Mesenchymal stem cell (in vitro differentiated cells and primary cell): ENCODE measurements at regions not wholly inside any gene's neighbourhood (a gene's known extent, or its start where the extent isn't known, plus 50 kb on each side); places are given as distances from the start of the nearest gene placed in this dataset.

Source experiments
- DNase-seq: peaks from one replicate; pipeline ENCODE4 v3.0.0-alpha.2; 2013
- H2AFZ ChIP-seq: one replicate; pipeline ENCODE4 v1.6.1; 2013; ENCODE audit warnings: low read depth, mild to moderate bottlenecking, control low read depth, inconsistent platforms, low read length, moderate library complexity
- H2AK5ac ChIP-seq: 2 replicates; pipeline ENCODE4 v1.6.1; 2013; ENCODE audit warnings: low read length, moderate library complexity, mild to moderate bottlenecking, inconsistent platforms; ENCODE audit not compliant: severe bottlenecking
- H2BK120ac ChIP-seq: one replicate; pipeline ENCODE4 v1.6.1; 2013; ENCODE audit warnings: low read depth, mild to moderate bottlenecking, inconsistent platforms, low read length, moderate library complexity
- H2BK12ac ChIP-seq, 2 experiments: one replicate each; pipeline ENCODE4 v1.6.1; 2013; ENCODE audit warnings: inconsistent platforms in 2 of 2, low read length in 2 of 2, mild to moderate bottlenecking in 2 of 2, moderate library complexity in 2 of 2, control low read depth in 1 of 2
- H2BK15ac ChIP-seq: one replicate; pipeline ENCODE4 v1.6.1; 2013; ENCODE audit warnings: mild to moderate bottlenecking, low read depth, inconsistent platforms; ENCODE audit not compliant: poor library complexity, severe bottlenecking
- H2BK5ac ChIP-seq: 2 replicates; pipeline ENCODE4 v1.6.1; 2013; ENCODE audit warnings: low read depth, mild to moderate bottlenecking, low read length, control low read depth, inconsistent platforms; ENCODE audit not compliant: poor library complexity, severe bottlenecking
- H3K14ac ChIP-seq, 2 experiments: one replicate each; pipeline ENCODE4 v1.6.1; 2013; ENCODE audit warnings: inconsistent platforms in 2 of 2, low read length in 2 of 2, control low read depth in 1 of 2, mild to moderate bottlenecking in 1 of 2, moderate library complexity in 1 of 2
- H3K18ac ChIP-seq, 2 experiments: one replicate each; pipeline ENCODE4 v1.6.1; 2013; ENCODE audit warnings: inconsistent platforms in 2 of 2, low read length in 2 of 2, control low read depth in 1 of 2, low read depth in 1 of 2, mild to moderate bottlenecking in 1 of 2
- H3K23ac ChIP-seq, 2 experiments: one replicate each; pipeline ENCODE4 v1.6.1; 2013; ENCODE audit warnings: inconsistent platforms in 2 of 2, low read length in 2 of 2, mild to moderate bottlenecking in 2 of 2, moderate library complexity in 2 of 2, control low read depth in 1 of 2
- H3K27ac ChIP-seq: 2 replicates; pipeline ENCODE4 v1.5.1; 2013; ENCODE audit warnings: mild to moderate bottlenecking, moderate library complexity, low read length, control low read depth, inconsistent platforms; ENCODE audit not compliant: poor library complexity, severe bottlenecking
- H3K27me3 ChIP-seq, 2 experiments: 2 replicates each; pipeline versions ENCODE4 v1.6.1 to v1.7.0; 2013; ENCODE audit warnings: low read length in 2 of 2, mild to moderate bottlenecking in 2 of 2, moderate library complexity in 2 of 2, control low read depth in 1 of 2, inconsistent platforms in 1 of 2; ENCODE audit not compliant: control insufficient read depth in 1 of 2, insufficient read depth in 1 of 2
- H3K36me3 ChIP-seq, 2 experiments: 2 replicates each; pipeline versions ENCODE4 v1.6.1 to v1.7.0; 2013; ENCODE audit warnings: low read length in 2 of 2, control low read depth in 1 of 2, inconsistent platforms in 1 of 2, low read depth in 1 of 2, mild to moderate bottlenecking in 1 of 2; ENCODE audit not compliant: insufficient read depth in 2 of 2, control insufficient read depth in 1 of 2
- H3K4ac ChIP-seq, 2 experiments: one replicate each; pipeline ENCODE4 v1.6.1; 2013; ENCODE audit warnings: inconsistent platforms in 2 of 2, low read length in 2 of 2, mild to moderate bottlenecking in 2 of 2, moderate library complexity in 2 of 2, control low read depth in 1 of 2, low read depth in 1 of 2
- H3K4me1 ChIP-seq: 2 replicates; pipeline ENCODE4 v1.6.1; 2013; ENCODE audit warnings: low read depth, low read length, control low read depth; ENCODE audit not compliant: control insufficient read depth, insufficient read depth
- H3K4me2 ChIP-seq: 2 replicates; pipeline ENCODE4 v1.6.1; 2013; ENCODE audit warnings: low read length, mild to moderate bottlenecking, inconsistent platforms; ENCODE audit not compliant: poor library complexity, severe bottlenecking
- H3K4me3 ChIP-seq, 2 experiments: 2 replicates each; pipeline versions ENCODE4 v1.5.1 to v1.7.0; 2013; ENCODE audit warnings: low read length in 2 of 2, mild to moderate bottlenecking in 2 of 2, control low read depth in 1 of 2, low read depth in 1 of 2; ENCODE audit not compliant: insufficient read depth in 1 of 2
- H3K79me1 ChIP-seq: replicated peaks from 2 replicates; pipeline ENCODE4 v1.6.1; 2013; ENCODE audit warnings: mild to moderate bottlenecking, control low read depth, low read length, inconsistent platforms; ENCODE audit not compliant: poor library complexity, severe bottlenecking
- H3K9ac ChIP-seq: 2 replicates; pipeline ENCODE4 v1.7.0; 2013; ENCODE audit warnings: mild to moderate bottlenecking, low read length, moderate library complexity
- H3K9me3 ChIP-seq: 2 replicates; pipeline ENCODE4 v1.7.0; 2013; ENCODE audit warnings: mild to moderate bottlenecking, low read length; ENCODE audit not compliant: control insufficient read depth
- H4K8ac ChIP-seq: one replicate; pipeline ENCODE4 v1.6.1; 2013; ENCODE audit warnings: inconsistent platforms, mild to moderate bottlenecking, low read length, moderate library complexity
- H4K91ac ChIP-seq: one replicate; pipeline ENCODE4 v1.6.1; 2013; ENCODE audit warnings: mild to moderate bottlenecking, low read length, inconsistent platforms
- WGBS: methylation state at CpG from one replicate; pipeline ENCODE4 v1.1.7; 2013; ENCODE audit warnings: mixed read lengths; 5-methylcytosine and 5-hydroxymethylcytosine counted together

DNA sequence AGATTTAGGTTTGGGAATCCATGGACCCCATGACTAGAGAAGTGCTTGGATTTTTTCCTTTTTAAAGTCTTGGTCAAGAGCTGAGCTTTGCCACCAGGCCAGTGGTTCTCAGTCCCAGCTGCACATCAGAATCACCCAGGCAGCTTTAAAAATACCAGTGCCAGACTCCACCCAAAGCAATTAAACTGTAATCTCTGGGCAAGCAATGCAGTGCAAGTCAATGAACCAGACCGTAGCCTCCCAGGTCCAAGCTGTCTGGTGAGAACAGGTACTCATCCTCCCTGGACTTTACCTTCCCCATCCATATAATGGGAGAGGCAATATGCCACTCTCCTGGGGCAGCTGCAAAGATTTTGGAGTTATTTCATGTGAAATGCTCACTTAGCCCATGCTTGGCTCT, 223.1 kb upstream of the CDH5 start:
- Histone ChIP-seq H3K4me2 (no peak overlapping the region), H3K36me3 (no peaks in the 10 kb centered on the region), H3K9ac (no peak overlapping the region), H3K4me3 (no peak overlapping the region), H3K79me1 (no peaks in the 10 kb centered on the region), H2BK15ac (no peak overlapping the region), H3K27me3 (peaks cover 0 to 4% of the 10 kb centered on the region in 2 experiments), H3K27ac (no peak overlapping the region), H3K18ac (no peak overlapping the region), H3K14ac (no peak overlapping the region), H3K4ac (no peak overlapping the region), H3K4me1 (no peaks in the 10 kb centered on the region), H4K8ac (no peak overlapping the region), H3K9me3 (no peaks in the 10 kb centered on the region), H3K23ac (no peak overlapping the region), H2BK5ac (no peak overlapping the region), H2AFZ (no peak overlapping the region), H4K91ac (no peak overlapping the region), H2BK12ac (no peak overlapping the region), H2BK120ac (no peak overlapping the region), H2AK5ac (no peak overlapping the region)
- no peak for DNase-seq
- WGBS: 100% methylated on average over 1 of the region's 1 CpG

DNA sequence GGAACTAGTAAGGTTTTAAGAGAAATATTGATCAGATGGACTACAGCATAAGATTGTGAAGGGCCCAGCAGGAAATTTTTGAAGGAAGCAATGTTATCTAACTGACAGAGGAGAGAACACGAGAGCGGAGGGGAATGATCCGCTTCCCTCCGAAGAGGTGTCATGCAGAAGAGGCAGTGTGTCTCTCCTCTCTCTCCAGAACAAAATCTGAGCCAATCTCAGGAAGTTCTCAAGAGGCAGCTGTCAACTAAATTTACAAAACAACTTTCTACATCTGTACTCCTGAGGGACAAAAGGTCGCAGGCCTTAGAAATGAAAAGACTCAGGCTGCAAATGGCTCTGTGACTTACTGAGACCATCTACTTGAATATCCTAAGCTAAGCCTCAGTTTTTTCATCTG, 224.6 kb upstream of the CDH5 start:
- Histone ChIP-seq H4K8ac (no peak overlapping the region), H3K4me2 (no peak overlapping the region), H2BK12ac (no peak overlapping the region), H2BK5ac (no peak overlapping the region), H3K27ac (no peak overlapping the region), H2AFZ (no peak overlapping the region), H3K14ac (no peak overlapping the region), H3K9ac (no peak overlapping the region), H3K27me3 (peaks cover 0 to 4% of the 10 kb centered on the region in 2 experiments), H3K36me3 (no peaks in the 10 kb centered on the region), H3K4me3 (no peak overlapping the region), H3K4ac (no peak overlapping the region), H2AK5ac (no peak overlapping the region), H3K23ac (no peak overlapping the region), H2BK120ac (no peak overlapping the region), H4K91ac (no peak overlapping the region), H3K4me1 (no peaks in the 10 kb centered on the region), H3K9me3 (no peaks in the 10 kb centered on the region), H3K79me1 (no peaks in the 10 kb centered on the region), H2BK15ac (no peak overlapping the region), H3K18ac (no peak overlapping the region)
- 35% methylated on average over 5 of the region's 5 CpGs for WGBS
- DNase-seq: no peak

DNA sequence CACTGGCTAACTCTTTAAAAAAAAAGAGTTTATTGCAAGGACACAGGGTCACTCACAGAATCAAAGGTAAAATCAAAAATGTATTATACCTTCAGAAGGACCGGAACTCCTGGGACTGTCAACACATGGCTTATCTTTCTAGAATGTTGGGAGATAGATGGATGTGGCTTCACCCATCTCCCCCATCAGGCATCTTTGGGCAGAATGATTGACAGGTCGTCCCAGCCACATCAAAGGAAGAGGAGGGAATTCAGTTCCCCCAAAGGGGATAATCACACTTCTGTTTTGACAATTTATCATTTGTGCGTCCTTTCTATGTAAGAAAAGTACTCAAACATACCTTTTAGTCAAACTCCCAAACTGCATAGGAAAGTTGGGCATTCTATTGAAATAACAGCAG, 228.6 kb upstream of the CDH5 start:
- Histone ChIP-seq H2BK15ac (no peak overlapping the region), H3K4ac (no peak overlapping the region), H3K4me3 (no peak overlapping the region), H3K18ac (no peak overlapping the region), H2BK12ac (no peak overlapping the region), H3K4me2 (no peak overlapping the region), H4K8ac (no peak overlapping the region), H2AK5ac (no peak overlapping the region), H3K27me3 (peaks cover 0 to 4% of the 10 kb centered on the region in 2 experiments), H3K4me1 (peaks cover 11% of the 10 kb centered on the region), H3K36me3 (no peaks in the 10 kb centered on the region), H3K14ac (no peak overlapping the region), H3K27ac (no peak overlapping the region), H3K9ac (no peak overlapping the region), H3K23ac (no peak overlapping the region), H2BK120ac (no peak overlapping the region), H3K79me1 (no peaks in the 10 kb centered on the region), H3K9me3 (no peaks in the 10 kb centered on the region), H2BK5ac (no peak overlapping the region), H4K91ac (no peak overlapping the region), H2AFZ (no peak overlapping the region)
- WGBS: 89% methylated on average over 2 of the region's 3 CpGs
- no peak for DNase-seq

GRCh38 chr16:66136841-66137240, 229.7 kb upstream of the CDH5 start:
- Histone ChIP-seq H4K8ac (no peak overlapping the region), H3K4me3 (no peak overlapping the region), H3K14ac (no peak overlapping the region), H2BK15ac (no peak overlapping the region), H3K4me2 (no peak overlapping the region), H3K9ac (no peak overlapping the region), H2BK120ac (no peak overlapping the region), H2BK5ac (no peak overlapping the region), H3K18ac (no peak overlapping the region), H3K4ac (no peak overlapping the region), H3K27ac (no peak overlapping the region), H3K23ac (no peak overlapping the region), H3K79me1 (no peaks in the 10 kb centered on the region), H2AK5ac (no peak overlapping the region), H4K91ac (no peak overlapping the region), H3K27me3 (peaks cover 0 to 4% of the 10 kb centered on the region in 2 experiments), H2BK12ac (no peak overlapping the region), H3K4me1 (peaks cover 14% of the 10 kb centered on the region), H2AFZ (no peak overlapping the region), H3K9me3 (no peaks in the 10 kb centered on the region), H3K36me3 (no peaks in the 10 kb centered on the region)
- no peak for DNase-seq
- WGBS: 67% methylated on average over 3 of the region's 4 CpGs
